SK-N-SH treated with all-trans-retinoic acid at 6 μM for 48 hours (cell line): ENCODE measurements at regions not wholly inside any gene's neighbourhood (a gene's known extent, or its start where the extent isn't known, plus 50 kb on each side); places are given as distances from the start of the nearest gene placed in this dataset.

Source experiments
- ISL1 ChIP-seq: fragments of 250-450 bp; sonication (Bioruptor Pico); IDR thresholded peaks from 2 replicates; pipeline ENCODE4 v2.1.2; 2022; ENCODE audit warnings: mild to moderate bottlenecking, moderate library complexity
- ZNF8 ChIP-seq: fragments of 450-650 bp; formaldehyde crosslinking; IDR thresholded peaks from 2 replicates; pipeline ENCODE4 v1.5.0; 2020; ENCODE audit warnings: mild to moderate bottlenecking, moderate library complexity
- TF ChIP-seq, protein P1 (sequence below): fragments of 250-450 bp; sonication (Bioruptor Pico); IDR thresholded peaks from 2 replicates; pipeline ENCODE4 v1.8.0; 2021; ENCODE audit warnings: low read depth, mild to moderate bottlenecking, moderate library complexity, borderline replicate concordance

DNA sequence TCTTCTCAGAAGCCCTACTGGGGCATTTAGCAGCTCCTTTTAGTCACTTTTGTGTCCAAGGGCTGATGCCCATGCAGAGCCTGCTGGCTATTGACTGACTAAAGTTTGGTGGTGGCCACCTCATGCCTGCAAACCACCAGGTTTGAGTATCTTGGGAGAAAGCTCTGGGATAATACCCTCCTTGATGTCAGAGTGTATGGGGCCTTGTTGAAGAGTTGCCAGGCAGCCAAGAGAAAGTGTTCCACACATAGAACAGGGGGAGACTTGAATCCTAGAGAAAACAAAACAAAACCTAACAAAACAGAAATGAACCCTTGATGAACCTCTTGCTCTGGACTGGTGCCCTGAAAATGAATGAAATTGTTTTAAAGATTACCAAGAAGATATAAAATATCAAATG is 1024.6 kb downstream of the SORCS1 start:
- TF ChIP-seq ZNF8 (CRISPR knock-in tag): no peak
- no peak for TF ChIP-seq ISL1
- TF ChIP-seq, protein P1, sequence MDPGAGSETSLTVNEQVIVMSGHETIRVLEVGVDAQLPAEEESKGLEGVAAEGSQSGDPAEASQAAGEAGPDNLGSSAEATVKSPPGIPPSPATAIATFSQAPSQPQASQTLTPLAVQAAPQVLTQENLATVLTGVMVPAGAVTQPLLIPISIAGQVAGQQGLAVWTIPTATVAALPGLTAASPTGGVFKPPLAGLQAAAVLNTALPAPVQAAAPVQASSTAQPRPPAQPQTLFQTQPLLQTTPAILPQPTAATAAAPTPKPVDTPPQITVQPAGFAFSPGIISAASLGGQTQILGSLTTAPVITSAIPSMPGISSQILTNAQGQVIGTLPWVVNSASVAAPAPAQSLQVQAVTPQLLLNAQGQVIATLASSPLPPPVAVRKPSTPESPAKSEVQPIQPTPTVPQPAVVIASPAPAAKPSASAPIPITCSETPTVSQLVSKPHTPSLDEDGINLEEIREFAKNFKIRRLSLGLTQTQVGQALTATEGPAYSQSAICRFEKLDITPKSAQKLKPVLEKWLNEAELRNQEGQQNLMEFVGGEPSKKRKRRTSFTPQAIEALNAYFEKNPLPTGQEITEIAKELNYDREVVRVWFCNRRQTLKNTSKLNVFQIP (CRISPR knock-in tag): no peak
